H1 (cell line): ENCODE measurements at regions not wholly inside any gene's neighbourhood (a gene's known extent, or its start where the extent isn't known, plus 50 kb on each side); places are given as distances from the start of the nearest gene placed in this dataset.

ENCODE experiments used
- ATF2 ChIP-seq: IDR thresholded peaks from 2 replicates; pipeline ENCODE4 v1.6.1; 2012; ENCODE audit warnings: low read length, inconsistent platforms
- ATF3 ChIP-seq: IDR thresholded peaks from 2 replicates; pipeline ENCODE4 v1.6.1; 2011; ENCODE audit warnings: low read depth, mild to moderate bottlenecking, low read length; ENCODE audit not compliant: insufficient read depth
- CBX5 ChIP-seq: fragments of 300-800, 300-1000 bp; sonication (generic); IDR thresholded peaks from 2 replicates; pipeline ENCODE4 v1.7.1; 2016; ENCODE audit warnings: antibody characterized with exemption, low read length, low read depth
- CREB1 ChIP-seq: IDR thresholded peaks from 2 replicates; pipeline ENCODE4 v1.6.1; 2012; ENCODE audit warnings: inconsistent platforms
- CTCF ChIP-seq, 3 experiments: IDR thresholded peaks; 1 replicate in 2 of 3; 2 replicates in 1 of 3; pipeline versions ENCODE4 v1.5.1 to v1.6.1; 2011; ENCODE audit warnings: low read length in 3 of 3, mild to moderate bottlenecking in 3 of 3, inconsistent platforms in 2 of 3, low read depth in 1 of 3, moderate library complexity in 1 of 3; ENCODE audit not compliant: insufficient read depth in 1 of 3; ENCODE audit errors: control extremely low read depth in 1 of 3
- EGR1 ChIP-seq: IDR thresholded peaks from 2 replicates; pipeline ENCODE4 v1.6.1; 2011; ENCODE audit warnings: low read depth, low read length, borderline replicate concordance
- EP300 ChIP-seq, 2 experiments: IDR thresholded peaks; 1 replicate in 1 of 2; 2 replicates in 1 of 2; pipeline ENCODE4 v1.6.1; 2011 to 2012; ENCODE audit warnings: low read depth in 2 of 2, low read length in 2 of 2, mild to moderate bottlenecking in 2 of 2, borderline replicate concordance in 1 of 2, inconsistent platforms in 1 of 2, moderate library complexity in 1 of 2
- POLR2A ChIP-seq, 2 experiments: IDR thresholded peaks; 1 replicate in 1 of 2; 2 replicates in 1 of 2; pipeline ENCODE4 v1.6.1; 2011; ENCODE audit warnings: low read depth in 2 of 2, low read length in 2 of 2, mild to moderate bottlenecking in 2 of 2; ENCODE audit errors: control extremely low read depth in 1 of 2
- POLR2AphosphoS5 ChIP-seq: IDR thresholded peaks from 2 replicates; pipeline ENCODE4 v1.6.1; 2011; ENCODE audit warnings: low read depth, low read length
- RAD21 ChIP-seq, 2 experiments: IDR thresholded peaks in 1 of 2; conservative IDR thresholded peaks in 1 of 2; 2 replicates each; pipeline ENCODE4 v1.6.1; 2011; ENCODE audit warnings: low read depth in 2 of 2, low read length in 2 of 2, improper control_type of control experiment in 1 of 2, inconsistent platforms in 1 of 2, mild to moderate bottlenecking in 1 of 2, moderate library complexity in 1 of 2
- SP1 ChIP-seq: IDR thresholded peaks from 2 replicates; pipeline ENCODE4 v1.6.1; 2011; ENCODE audit warnings: low read depth, low read length
- TAF7 ChIP-seq: optimal IDR thresholded peaks from 2 replicates; pipeline ENCODE3; 2011; ENCODE audit warnings: low read depth, mild to moderate bottlenecking, inconsistent platforms, low read length, moderate library complexity, borderline replicate concordance
- ZNF274 ChIP-seq: IDR thresholded peaks from 2 replicates; pipeline ENCODE4 v1.7.0; 2012; ENCODE audit warnings: low read length, borderline replicate concordance; ENCODE audit errors: extremely low read depth

- TF ChIP-seq ATF2 (no peak), CTCF (IDR thresholded peaks at IDR 0.05; ENCODE audit: control extremely low read depth in 1 of 3, insufficient read depth in 1 of 3, low read depth in 1 of 3, low read length in 3 of 3) (no peak), RAD21 (IDR thresholded peaks at IDR 0.05 in 1 of 2, conservative IDR thresholded peaks at IDR 0.05 in 1 of 2; ENCODE audit: low read depth in 2 of 2, low read length in 2 of 2) (no peak), POLR2A (IDR thresholded peaks at IDR 0.05; ENCODE audit: control extremely low read depth in 1 of 2, low read depth in 2 of 2, low read length in 2 of 2) (no peak), TAF7 (no peak), ZNF274 (no peak), SP1 (no peak), POLR2AphosphoS5 (no peak), EP300 (IDR thresholded peaks at IDR 0.05; ENCODE audit: borderline replicate concordance in 1 of 2, low read depth in 2 of 2, low read length in 2 of 2) (no peak), CREB1 (no peak), ATF3 (no peak), EGR1 (no peak), CBX5 (no peak)
Measured at GRCh38 chr14:30403791-30404190, 155.2 kb upstream of the G2E3 start.
